SK-N-SH (cell line): ENCODE measurements at regions not wholly inside any gene's neighbourhood (a gene's known extent, or its start where the extent isn't known, plus 50 kb on each side); places are given as distances from the start of the nearest gene placed in this dataset.

ENCODE experiments used
- CTCF ChIA-PET: fragments of 300-600, 350-600 bp; formaldehyde crosslinking; extraction: SDS; loops from one replicate; lab custom pipeline; 2021; lab: Yijun Ruan, JAX
- POLR2A ChIA-PET: fragments of 350-600 bp; sonication (Branson Sonifier 250); formaldehyde crosslinking; extraction: SDS; loops from one replicate; lab custom pipeline; 2020; ENCODE audit warnings: antibody characterized with exemption, inconsistent platforms; lab: Yijun Ruan, JAX
- DNase-seq: peaks from one replicate; pipeline ENCODE4 v3.0.0; 2012
- H2AFZ ChIP-seq: fragments of 200-600 bp; sonication (generic); 2 replicates; pipeline ENCODE4 v1.8.1; 2016; ENCODE audit warnings: antibody characterized with exemption, mild to moderate bottlenecking, low read depth
- H3F3A ChIP-seq: fragments of 200-600 bp; sonication (generic); replicated peaks from 2 replicates; pipeline ENCODE3; 2016; ENCODE audit warnings: antibody characterized with exemption, mild to moderate bottlenecking; ENCODE audit not compliant: insufficient read depth
- H3K27ac ChIP-seq, 2 experiments: fragments of 200-500 bp in 1 of 2; fragments of 200-600 bp in 1 of 2; sonication (Bioruptor generic) in 1 of 2; sonication (generic), shearing (Covaris generic) in 1 of 2; 2 replicates each; pipeline versions ENCODE4 v1.5.1 to v1.6.1; 2014 to 2016; ENCODE audit warnings: low read depth in 2 of 2, inconsistent platforms in 1 of 2, low read length in 1 of 2, mild to moderate bottlenecking in 1 of 2, mixed read lengths in 1 of 2
- H3K27me3 ChIP-seq: fragments of 200-600 bp; sonication (generic), shearing (Covaris generic); 2 replicates; pipeline ENCODE4 v1.6.1; 2016; ENCODE audit warnings: mixed run types; ENCODE audit not compliant: insufficient read depth
- H3K36me3 ChIP-seq, 2 experiments: fragments of 200-500 bp in 1 of 2; fragments of 200-600 bp in 1 of 2; sonication (Bioruptor generic) in 1 of 2; sonication (generic) in 1 of 2; replicated peaks in 1 of 2; 2 replicates each; pipeline versions ENCODE3 to v1.5.1; 2014 to 2016; ENCODE audit warnings: low read length in 1 of 2, mild to moderate bottlenecking in 1 of 2; ENCODE audit not compliant: insufficient read depth in 2 of 2, control insufficient read depth in 1 of 2
- H3K4me1 ChIP-seq, 2 experiments: fragments of 200-500 bp in 1 of 2; fragments of 200-600 bp in 1 of 2; sonication (Bioruptor generic) in 1 of 2; sonication (generic), shearing (Covaris generic) in 1 of 2; 2 replicates each; pipeline versions ENCODE4 v1.5.1 to v1.6.1; 2014 to 2016; ENCODE audit warnings: low read depth in 1 of 2, low read length in 1 of 2, mixed run types in 1 of 2; ENCODE audit not compliant: insufficient read depth in 2 of 2, control insufficient read depth in 1 of 2
- H3K4me2 ChIP-seq: fragments of 200-600 bp; sonication (generic), shearing (Covaris generic); 2 replicates; pipeline ENCODE4 v1.6.1; 2017; ENCODE audit warnings: mixed run types
- H3K4me3 ChIP-seq, 2 experiments: fragments of 200-500 bp in 1 of 2; fragments of 200-600 bp in 1 of 2; sonication (Bioruptor generic) in 1 of 2; sonication (generic), shearing (Covaris generic) in 1 of 2; 2 replicates each; pipeline versions ENCODE4 v1.5.1 to v1.8.1; 2014 to 2016; ENCODE audit warnings: low read depth in 2 of 2, inconsistent platforms in 1 of 2, low read length in 1 of 2, mild to moderate bottlenecking in 1 of 2, mixed read lengths in 1 of 2, moderate library complexity in 1 of 2
- H3K79me2 ChIP-seq: fragments of 200-600 bp; sonication (generic); 2 replicates; pipeline ENCODE4 v1.8.1; 2017; ENCODE audit warnings: mild to moderate bottlenecking; ENCODE audit not compliant: insufficient read depth
- H3K9ac ChIP-seq: fragments of 200-600 bp; sonication (generic); 2 replicates; pipeline ENCODE4 v1.6.1; 2017; ENCODE audit warnings: mixed run types
- H3K9me2 ChIP-seq: fragments of 200-600 bp; sonication (generic); 2 replicates; pipeline ENCODE4 v1.6.1; 2017; ENCODE audit warnings: mixed run types
- H3K9me3 ChIP-seq: fragments of 200-600 bp; sonication (generic); 2 replicates; pipeline ENCODE4 v1.6.1; 2017; ENCODE audit warnings: mixed run types, mild to moderate bottlenecking, moderate library complexity
- H4K20me1 ChIP-seq: fragments of 200-600 bp; sonication (generic); 2 replicates; pipeline ENCODE4 v1.6.1; 2017; ENCODE audit warnings: mild to moderate bottlenecking, mixed run types; ENCODE audit not compliant: insufficient read depth
- CHD2 ChIP-seq: fragments of 150-350 bp; IDR thresholded peaks from 2 replicates; pipeline ENCODE4 v1.6.1; 2018; ENCODE audit warnings: low read length; ENCODE audit not compliant: partially characterized antibody
- EZH2phosphoT487 ChIP-seq: fragments of 200-600 bp; sonication (generic); IDR thresholded peaks from 2 replicates; pipeline ENCODE4 v1.6.1; 2017; ENCODE audit warnings: low read depth, mixed run types, mild to moderate bottlenecking, antibody characterized with exemption, moderate library complexity, borderline replicate concordance
- FOSL2 ChIP-seq: IDR thresholded peaks from 2 replicates; pipeline ENCODE4 v1.4.0; 2012; ENCODE audit warnings: low read depth, mild to moderate bottlenecking, moderate library complexity, borderline replicate concordance
- FOXJ3 ChIP-seq: sonication (generic); formaldehyde crosslinking; IDR thresholded peaks from 2 replicates; pipeline ENCODE4 v1.5.1; 2020; ENCODE audit warnings: mild to moderate bottlenecking, missing genetic modification reagents
- MEF2A ChIP-seq: IDR thresholded peaks from 2 replicates; pipeline ENCODE4 v1.4.0; 2012; ENCODE audit warnings: low read depth, borderline replicate concordance
- MXI1 ChIP-seq: IDR thresholded peaks from 2 replicates; pipeline ENCODE4 v1.6.1; 2012; ENCODE audit warnings: mild to moderate bottlenecking, low read depth, low read length, improper control_type of control experiment
- POLR2AphosphoS5 ChIP-seq: IDR thresholded peaks from 2 replicates; pipeline ENCODE4 v1.6.1; 2012; ENCODE audit warnings: low read depth, low read length
- RAD21 ChIP-seq: IDR thresholded peaks from 2 replicates; pipeline ENCODE4 v1.6.1; 2012; ENCODE audit warnings: mild to moderate bottlenecking, low read length
- RCOR1 ChIP-seq: fragments of 150-350 bp; IDR thresholded peaks from 2 replicates; pipeline ENCODE4 v1.6.1; 2017; ENCODE audit warnings: antibody characterized with exemption, low read length
- RFX5 ChIP-seq: IDR thresholded peaks from 2 replicates; pipeline ENCODE4 v1.6.1; 2012; ENCODE audit warnings: mild to moderate bottlenecking, improper control_type of control experiment, low read length
- SIN3A ChIP-seq: IDR thresholded peaks from 2 replicates; pipeline ENCODE4 v1.6.1; 2012; ENCODE audit warnings: low read depth, mild to moderate bottlenecking, low read length, moderate library complexity, borderline replicate concordance
- TAF1 ChIP-seq: IDR thresholded peaks from 2 replicates; pipeline ENCODE4 v1.6.1; 2012; ENCODE audit warnings: low read depth, mild to moderate bottlenecking, low read length, moderate library complexity, borderline replicate concordance
- TCF12 ChIP-seq: IDR thresholded peaks from 2 replicates; pipeline ENCODE4 v1.4.0; 2012
- YY1 ChIP-seq: IDR thresholded peaks from 2 replicates; pipeline ENCODE4 v1.4.0; 2012; ENCODE audit warnings: low read depth, mild to moderate bottlenecking
- WGBS: methylation state at CpG from one replicate; pipeline ENCODE4 v1.1.6; 2017; ENCODE audit warnings: low lambda C conversion rate; 5-methylcytosine and 5-hydroxymethylcytosine counted together
- TF ChIP-seq, protein P1 (sequence below): fragments of 150-350 bp; IDR thresholded peaks from 2 replicates; pipeline ENCODE4 v1.6.1; 2016; ENCODE audit warnings: mild to moderate bottlenecking, low read depth, low read length
- TF ChIP-seq, protein P2 (sequence below): IDR thresholded peaks from 2 replicates; pipeline ENCODE4 v1.4.0; 2012; ENCODE audit warnings: low read depth, borderline replicate concordance
- TF ChIP-seq, protein P3 (sequence below): IDR thresholded peaks from 2 replicates; pipeline ENCODE4 v1.4.0; 2012; ENCODE audit warnings: low read depth, borderline replicate concordance
- TF ChIP-seq, protein P4 (sequence below): IDR thresholded peaks from 2 replicates; pipeline ENCODE4 v1.4.0; 2012; ENCODE audit warnings: low read depth

DNA sequence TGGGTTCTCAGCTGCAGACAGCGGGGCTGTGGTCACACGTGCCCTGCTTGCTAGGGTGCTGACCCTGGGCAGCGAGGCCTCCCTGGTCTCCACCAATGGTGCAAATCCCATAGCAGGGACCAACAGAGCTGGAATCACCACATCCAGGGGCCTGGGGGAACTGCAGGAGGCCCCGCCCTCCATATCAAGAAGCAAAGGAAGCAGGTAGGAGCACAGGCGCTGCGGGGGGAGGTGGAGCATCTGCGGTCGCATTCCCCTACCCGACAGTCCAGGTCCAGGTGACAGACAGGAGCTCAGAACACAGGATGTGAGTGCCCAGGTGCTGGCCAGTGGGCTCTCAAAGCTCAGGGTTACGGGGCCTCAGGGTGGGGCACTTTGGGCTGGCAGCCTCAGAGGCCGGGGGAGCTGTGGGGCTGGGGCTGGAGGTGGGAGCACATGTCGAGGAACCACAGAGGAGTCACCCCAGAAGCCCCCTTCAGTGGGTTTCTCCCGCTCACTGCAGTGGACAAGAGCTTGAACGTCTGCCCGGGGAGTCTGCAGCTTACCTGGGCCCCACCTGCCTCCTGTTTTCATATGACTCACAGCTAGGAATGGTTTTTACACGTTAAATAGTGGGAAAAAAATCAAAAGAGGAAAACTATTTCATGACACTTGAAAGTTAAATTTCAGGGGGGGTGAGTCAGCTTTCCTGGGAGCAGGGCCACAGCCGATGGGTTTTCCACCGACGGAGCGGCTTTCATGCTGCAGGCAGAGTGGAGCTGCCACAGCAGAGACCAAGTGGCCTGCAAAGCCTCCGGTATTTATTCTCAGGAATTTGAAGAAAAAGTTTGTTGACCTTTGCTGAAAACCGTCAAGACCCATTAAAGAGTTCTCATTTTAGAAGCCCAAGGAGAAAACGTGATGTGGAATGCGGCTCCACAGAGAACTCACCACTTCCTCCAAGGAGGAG lies 148.7 kb upstream of the PPP2R2D start:
- Histone ChIP-seq H3K4me3 (no peak overlapping the region), H3K79me2 (no peaks in the 10 kb centered on the region), H3F3A (no peaks in the 10 kb centered on the region), H3K9me3 (no peaks in the 10 kb centered on the region), H3K4me2 (no peak overlapping the region), H3K36me3 (no peaks in the 10 kb centered on the region), H2AFZ (no peak overlapping the region), H3K4me1 (no peaks in the 10 kb centered on the region), H3K9ac (no peak overlapping the region), H4K20me1 (no peaks in the 10 kb centered on the region), H3K27ac (no peak overlapping the region), H3K27me3 (no peaks in the 10 kb centered on the region), H3K9me2 (no peaks in the 10 kb centered on the region)
- CTCF ChIA-PET, result interaction anchor here (1.2 to 1.3 kb wide), 2 partner anchors 19 to 35 kb away, joined by 3 to 5 read pairs; no protein-coding TSS in a partner anchor
- POLR2A ChIA-PET, result no interaction called here
- WGBS, result 54% methylated on average over 21 of the region's 24 CpGs
- TF ChIP-seq MEF2A, result no peak
- TF ChIP-seq YY1, result no peak
- no peak for TF ChIP-seq FOSL2
- TF ChIP-seq RFX5, result no peak
- no peak for TF ChIP-seq TAF1
- no peak for TF ChIP-seq FOXJ3 (CRISPR knock-in tag)
- no peak for DNase-seq

DNA sequence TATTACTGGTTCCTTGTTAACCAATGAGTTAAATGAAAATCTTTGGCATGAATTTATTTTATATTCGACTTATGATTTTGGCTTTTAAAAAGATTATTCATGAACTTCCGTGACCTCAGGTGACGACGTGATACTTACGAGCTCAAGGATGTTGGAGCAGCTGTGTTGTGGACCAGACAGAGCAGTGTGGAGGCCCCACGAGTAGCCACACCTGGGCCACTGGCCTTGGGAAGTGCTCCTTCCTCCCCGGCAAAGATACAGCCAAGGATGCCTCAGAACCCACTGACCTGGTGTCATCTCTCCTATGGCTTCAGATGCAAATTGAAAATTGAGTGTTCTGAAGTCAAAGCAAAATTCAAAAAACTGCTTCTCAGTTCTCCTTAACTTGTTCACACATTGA lies 147.5 kb upstream of the PPP2R2D start:
- H3K9me2 ChIP-seq, result no peaks in the 10 kb centered on the region
- no peak overlapping the region for H3K4me3 ChIP-seq
- H3K4me2 ChIP-seq, result no peak overlapping the region
- ChIA-PET CTCF (interaction anchor here (1.3 kb wide), 1 partner anchor 34 kb away, joined by 5 read pairs; no protein-coding TSS in a partner anchor), POLR2A (no interaction called here)
- no peaks in the 10 kb centered on the region for H3K79me2 ChIP-seq
- no peak overlapping the region for H2AFZ ChIP-seq
- no peak for TF ChIP-seq CHD2
- no peaks in the 10 kb centered on the region for H3K9me3 ChIP-seq
- DNase-seq, result no peak
- H3F3A ChIP-seq, result no peaks in the 10 kb centered on the region
- no peaks in the 10 kb centered on the region for H3K27me3 ChIP-seq
- no peaks in the 10 kb centered on the region for H3K4me1 ChIP-seq
- WGBS, result 56% methylated on average over 7 of the region's 7 CpGs
- H3K36me3 ChIP-seq, result no peaks in the 10 kb centered on the region
- no peak overlapping the region for H3K9ac ChIP-seq
- H4K20me1 ChIP-seq, result no peaks in the 10 kb centered on the region
- no peak overlapping the region for H3K27ac ChIP-seq

DNA sequence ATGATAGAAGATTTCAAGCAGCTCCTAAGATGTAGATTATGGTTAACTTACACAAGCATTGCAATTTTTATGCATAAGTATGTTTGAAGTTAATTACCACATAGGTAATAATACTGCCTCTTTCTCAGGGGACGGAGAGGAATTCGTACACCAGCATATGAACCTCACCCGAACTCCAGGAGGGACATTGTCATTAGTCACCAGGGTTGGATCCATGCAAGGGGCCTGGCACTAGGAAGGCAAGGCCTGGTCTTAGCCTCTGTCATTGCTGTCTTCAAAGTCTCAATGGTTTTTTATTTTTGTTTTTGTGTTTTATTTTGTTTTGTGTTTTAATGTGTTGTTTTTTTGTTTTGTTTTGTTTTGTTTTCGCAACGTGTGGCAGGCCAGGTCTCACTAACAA lies 145.6 kb upstream of the PPP2R2D start:
- Histone ChIP-seq H3K4me2 (no peak overlapping the region), H3K4me1 (no peaks in the 10 kb centered on the region), H3K79me2 (no peaks in the 10 kb centered on the region), H2AFZ (no peak overlapping the region), H3F3A (no peaks in the 10 kb centered on the region), H3K9me2 (no peaks in the 10 kb centered on the region), H3K36me3 (no peaks in the 10 kb centered on the region), H4K20me1 (no peaks in the 10 kb centered on the region), H3K9me3 (no peaks in the 10 kb centered on the region), H3K4me3 (no peak overlapping the region), H3K27me3 (no peaks in the 10 kb centered on the region), H3K9ac (no peak overlapping the region), H3K27ac (no peak overlapping the region)
- CTCF ChIA-PET, result interaction anchor here (0.6 to 1.0 kb wide), 2 partner anchors 301 to 385 kb away, joined by 3 read pairs; no protein-coding TSS in a partner anchor
- no peak for DNase-seq
- POLR2A ChIA-PET, result no interaction called here
- 62% methylated on average over 5 of the region's 5 CpGs for WGBS
- no peak for TF ChIP-seq TCF12
- TF ChIP-seq, protein P1, sequence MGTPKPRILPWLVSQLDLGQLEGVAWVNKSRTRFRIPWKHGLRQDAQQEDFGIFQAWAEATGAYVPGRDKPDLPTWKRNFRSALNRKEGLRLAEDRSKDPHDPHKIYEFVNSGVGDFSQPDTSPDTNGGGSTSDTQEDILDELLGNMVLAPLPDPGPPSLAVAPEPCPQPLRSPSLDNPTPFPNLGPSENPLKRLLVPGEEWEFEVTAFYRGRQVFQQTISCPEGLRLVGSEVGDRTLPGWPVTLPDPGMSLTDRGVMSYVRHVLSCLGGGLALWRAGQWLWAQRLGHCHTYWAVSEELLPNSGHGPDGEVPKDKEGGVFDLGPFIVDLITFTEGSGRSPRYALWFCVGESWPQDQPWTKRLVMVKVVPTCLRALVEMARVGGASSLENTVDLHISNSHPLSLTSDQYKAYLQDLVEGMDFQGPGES, result no peak
- TF ChIP-seq TAF1, result no peak
- no peak for TF ChIP-seq RAD21
- no peak for TF ChIP-seq EZH2phosphoT487
- TF ChIP-seq, protein P2, sequence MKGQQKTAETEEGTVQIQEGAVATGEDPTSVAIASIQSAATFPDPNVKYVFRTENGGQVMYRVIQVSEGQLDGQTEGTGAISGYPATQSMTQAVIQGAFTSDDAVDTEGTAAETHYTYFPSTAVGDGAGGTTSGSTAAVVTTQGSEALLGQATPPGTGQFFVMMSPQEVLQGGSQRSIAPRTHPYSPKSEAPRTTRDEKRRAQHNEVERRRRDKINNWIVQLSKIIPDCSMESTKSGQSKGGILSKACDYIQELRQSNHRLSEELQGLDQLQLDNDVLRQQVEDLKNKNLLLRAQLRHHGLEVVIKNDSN, result no peak
- TF ChIP-seq POLR2AphosphoS5, result no peak
- TF ChIP-seq MXI1, result no peak
- no peak for TF ChIP-seq SIN3A
- no peak for TF ChIP-seq RCOR1
- TF ChIP-seq, protein P3, sequence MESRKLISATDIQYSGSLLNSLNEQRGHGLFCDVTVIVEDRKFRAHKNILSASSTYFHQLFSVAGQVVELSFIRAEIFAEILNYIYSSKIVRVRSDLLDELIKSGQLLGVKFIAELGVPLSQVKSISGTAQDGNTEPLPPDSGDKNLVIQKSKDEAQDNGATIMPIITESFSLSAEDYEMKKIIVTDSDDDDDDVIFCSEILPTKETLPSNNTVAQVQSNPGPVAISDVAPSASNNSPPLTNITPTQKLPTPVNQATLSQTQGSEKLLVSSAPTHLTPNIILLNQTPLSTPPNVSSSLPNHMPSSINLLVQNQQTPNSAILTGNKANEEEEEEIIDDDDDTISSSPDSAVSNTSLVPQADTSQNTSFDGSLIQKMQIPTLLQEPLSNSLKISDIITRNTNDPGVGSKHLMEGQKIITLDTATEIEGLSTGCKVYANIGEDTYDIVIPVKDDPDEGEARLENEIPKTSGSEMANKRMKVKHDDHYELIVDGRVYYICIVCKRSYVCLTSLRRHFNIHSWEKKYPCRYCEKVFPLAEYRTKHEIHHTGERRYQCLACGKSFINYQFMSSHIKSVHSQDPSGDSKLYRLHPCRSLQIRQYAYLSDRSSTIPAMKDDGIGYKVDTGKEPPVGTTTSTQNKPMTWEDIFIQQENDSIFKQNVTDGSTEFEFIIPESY, result no peak
- TF ChIP-seq, protein P4, sequence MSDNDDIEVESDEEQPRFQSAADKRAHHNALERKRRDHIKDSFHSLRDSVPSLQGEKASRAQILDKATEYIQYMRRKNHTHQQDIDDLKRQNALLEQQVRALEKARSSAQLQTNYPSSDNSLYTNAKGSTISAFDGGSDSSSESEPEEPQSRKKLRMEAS, result no peak
